Panc1 (cell line): ENCODE measurements at regions not wholly inside any gene's neighbourhood (a gene's known extent, or its start where the extent isn't known, plus 50 kb on each side); places are given as distances from the start of the nearest gene placed in this dataset.

Experiments used
- CTCF ChIP-seq: fragments of 450-650 bp; IDR thresholded peaks from 2 replicates; pipeline ENCODE4 v1.5.1; 2017; ENCODE audit warnings: mild to moderate bottlenecking
- POLR2AphosphoS5 ChIP-seq: IDR thresholded peaks from 2 replicates; pipeline ENCODE4 v1.6.1; 2012; ENCODE audit warnings: mild to moderate bottlenecking, low read depth, low read length, moderate library complexity

DNA sequence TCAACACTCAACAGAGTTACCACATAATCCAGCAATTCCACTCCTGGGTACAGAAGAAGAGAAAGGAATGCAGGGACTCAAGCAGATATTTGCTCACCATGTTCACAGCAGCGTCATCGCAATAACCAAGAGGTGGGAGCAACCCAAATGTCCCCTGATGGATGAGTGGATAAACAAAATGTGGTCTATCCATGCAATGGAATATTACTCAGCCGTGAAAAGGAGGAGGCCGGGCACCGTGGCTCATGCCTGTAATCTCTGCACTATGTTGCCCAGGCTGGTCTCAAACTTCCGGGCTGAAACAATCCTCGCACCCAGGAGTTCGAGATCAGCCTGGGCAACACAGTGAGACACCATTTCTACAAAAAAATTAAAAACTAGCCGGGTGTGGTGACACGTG is 131.7 kb downstream of the CTTN start:
- TF ChIP-seq CTCF, result no peak
- TF ChIP-seq POLR2AphosphoS5, result no peak
